GM19455 (cell line): ENCODE measurements at regions not wholly inside any gene's neighbourhood (a gene's known extent, or its start where the extent isn't known, plus 50 kb on each side); places are given as distances from the start of the nearest gene placed in this dataset.
"Not testable (repeated sequence)": the region's sequence is repeated elsewhere in the genome, so short reads cannot be mapped to it uniquely, and the experiment has no call there.

Source experiments
- ATAC-seq: cut with Tn5 transposase; IDR thresholded peaks from one replicate; pipeline ENCODE4 v1.9.1; 2021; ENCODE audit not compliant: unreplicated experiment

GRCh38 chr13:23087880-23088279 lies 92.9 kb upstream of the SGCG start:
- ATAC-seq = no peak

- ATAC-seq = no peak
Observed at GRCh38 chr13:23098161-23098907, 82.4 kb upstream of the SGCG start.

GRCh38 chr13:23105051-23105450 lies 75.7 kb upstream of the SGCG start:
- no peak for ATAC-seq

GRCh38 chr13:23107665-23108064 lies 73.1 kb upstream of the SGCG start:
- ATAC-seq = no peak

- no peak for ATAC-seq
Observed at GRCh38 chr13:23119131-23119530, 61.6 kb upstream of the SGCG start.

GRCh38 chr13:23127540-23127939 lies 53.2 kb upstream of the SGCG start:
- not testable (repeated sequence) for ATAC-seq

- no peak for ATAC-seq
Observed at GRCh38 chr13:23129331-23129730, 51.4 kb upstream of the SGCG start.
